ENCODE measurements at regions not wholly inside any gene's neighbourhood (a gene's known extent, or its start where the extent isn't known, plus 50 kb on each side); places are given as distances from the start of the nearest gene placed in this dataset.

DNA sequence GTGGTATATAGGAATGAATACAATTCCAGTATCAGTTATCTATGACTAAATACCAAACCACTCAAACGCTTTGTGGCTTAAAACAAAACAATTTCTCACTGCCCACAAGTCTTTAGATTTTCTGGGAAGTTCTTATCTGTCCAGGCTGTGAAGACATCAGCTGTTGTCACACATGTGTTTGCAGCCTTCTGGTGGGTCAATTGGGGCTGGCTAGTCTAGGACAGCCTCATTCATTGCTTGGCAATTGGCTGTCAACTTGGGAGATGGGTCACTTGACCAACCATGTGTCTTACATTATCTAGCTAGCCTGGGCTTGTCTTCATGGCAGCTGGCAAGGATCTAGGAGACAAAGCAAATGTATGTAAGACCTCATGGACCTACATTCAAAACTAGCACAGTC is 53.8 kb upstream of the PAPPA start:
- no peak for TF ChIP-seq EP300 (IDR thresholded peaks at IDR 0.05)
- TF ChIP-seq, protein P1, sequence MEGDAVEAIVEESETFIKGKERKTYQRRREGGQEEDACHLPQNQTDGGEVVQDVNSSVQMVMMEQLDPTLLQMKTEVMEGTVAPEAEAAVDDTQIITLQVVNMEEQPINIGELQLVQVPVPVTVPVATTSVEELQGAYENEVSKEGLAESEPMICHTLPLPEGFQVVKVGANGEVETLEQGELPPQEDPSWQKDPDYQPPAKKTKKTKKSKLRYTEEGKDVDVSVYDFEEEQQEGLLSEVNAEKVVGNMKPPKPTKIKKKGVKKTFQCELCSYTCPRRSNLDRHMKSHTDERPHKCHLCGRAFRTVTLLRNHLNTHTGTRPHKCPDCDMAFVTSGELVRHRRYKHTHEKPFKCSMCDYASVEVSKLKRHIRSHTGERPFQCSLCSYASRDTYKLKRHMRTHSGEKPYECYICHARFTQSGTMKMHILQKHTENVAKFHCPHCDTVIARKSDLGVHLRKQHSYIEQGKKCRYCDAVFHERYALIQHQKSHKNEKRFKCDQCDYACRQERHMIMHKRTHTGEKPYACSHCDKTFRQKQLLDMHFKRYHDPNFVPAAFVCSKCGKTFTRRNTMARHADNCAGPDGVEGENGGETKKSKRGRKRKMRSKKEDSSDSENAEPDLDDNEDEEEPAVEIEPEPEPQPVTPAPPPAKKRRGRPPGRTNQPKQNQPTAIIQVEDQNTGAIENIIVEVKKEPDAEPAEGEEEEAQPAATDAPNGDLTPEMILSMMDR (IDR thresholded peaks at IDR 0.05), result no peak

All from tibial nerve (tissue), 4 donors.